HG03066 (cell line): ENCODE measurements at regions not wholly inside any gene's neighbourhood (a gene's known extent, or its start where the extent isn't known, plus 50 kb on each side); places are given as distances from the start of the nearest gene placed in this dataset.

Experiments used
- ATAC-seq: cut with Tn5 transposase; IDR thresholded peaks from one replicate; pipeline ENCODE4 v1.9.1; 2021; ENCODE audit warnings: low read depth; ENCODE audit not compliant: unreplicated experiment

DNA sequence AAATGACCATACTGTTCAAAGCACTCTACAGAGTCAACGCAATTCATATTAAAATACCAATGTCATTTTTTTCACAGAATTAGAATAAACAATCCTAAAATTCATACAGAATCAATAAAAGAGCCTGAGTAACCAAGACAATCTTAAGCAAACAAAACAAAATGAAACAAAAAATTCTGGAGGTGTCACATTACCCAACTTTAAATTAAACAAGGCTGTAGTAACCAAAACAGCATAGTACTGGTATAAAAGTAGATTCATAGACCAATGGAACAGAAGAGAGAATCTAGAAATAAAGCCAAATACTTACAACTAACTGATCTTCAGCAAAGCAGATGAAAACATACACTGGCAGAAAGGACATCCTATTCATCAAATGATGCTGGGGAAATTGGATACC is 346.9 kb upstream of the JAG1 start:
- ATAC-seq = no peak

DNA sequence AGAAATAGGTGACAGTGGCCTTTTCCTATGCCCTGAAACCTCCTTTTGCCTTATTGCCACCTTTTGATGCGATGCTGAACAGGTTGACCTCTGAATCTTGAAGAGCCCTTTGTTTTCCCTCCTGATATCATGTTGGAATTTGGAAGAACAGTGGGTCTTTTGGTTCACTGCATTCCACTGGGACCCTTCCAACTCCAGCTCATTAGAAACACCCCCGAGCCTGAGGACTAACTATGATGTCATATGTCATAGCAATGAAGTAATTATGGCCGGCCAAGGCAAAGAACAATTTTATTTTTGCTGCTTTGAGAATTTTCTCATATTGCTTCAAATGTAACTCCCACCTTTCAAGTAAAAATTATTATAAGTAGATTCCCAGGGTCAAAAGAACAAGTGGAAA is 353.4 kb upstream of the JAG1 start:
- no peak for ATAC-seq

DNA sequence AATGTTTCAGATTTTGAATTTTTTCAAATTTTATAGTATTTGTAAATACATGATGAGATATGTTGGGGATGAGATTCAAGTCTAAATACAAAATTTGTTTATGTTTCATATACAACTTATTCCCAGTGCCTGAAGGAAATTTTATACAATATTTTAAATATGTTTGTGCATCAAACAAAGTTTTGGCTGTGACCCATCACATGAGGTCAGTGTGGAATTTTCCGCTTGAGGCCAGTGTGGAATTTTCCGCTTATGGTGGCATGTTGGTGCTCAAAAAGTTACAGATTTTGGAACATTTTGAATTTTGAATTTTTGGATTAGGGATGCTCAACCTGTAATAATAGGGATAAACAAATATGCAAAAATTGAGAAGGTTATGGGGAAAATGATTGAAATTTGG is 356.6 kb upstream of the JAG1 start:
- ATAC-seq = no peak

DNA sequence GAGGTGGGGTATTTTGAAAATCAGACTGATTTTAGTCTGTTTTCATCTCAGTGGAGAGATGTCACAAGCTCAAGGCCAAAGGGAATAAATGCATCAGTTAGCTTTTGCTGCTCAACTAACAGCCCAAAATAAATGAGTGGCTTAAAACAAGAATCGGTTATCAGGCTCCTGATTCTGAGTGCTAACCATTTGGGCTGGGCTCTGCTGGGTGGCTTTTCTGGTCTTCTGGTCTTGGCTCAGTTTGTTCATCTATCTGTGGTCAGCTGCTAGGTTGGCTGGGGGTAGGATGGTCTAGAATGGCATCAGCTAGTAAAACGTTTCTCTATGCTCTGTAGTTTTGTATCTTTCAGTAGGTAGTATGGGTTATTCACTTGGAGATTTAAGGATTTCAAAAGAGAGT is 357.5 kb upstream of the JAG1 start:
- no peak for ATAC-seq

DNA sequence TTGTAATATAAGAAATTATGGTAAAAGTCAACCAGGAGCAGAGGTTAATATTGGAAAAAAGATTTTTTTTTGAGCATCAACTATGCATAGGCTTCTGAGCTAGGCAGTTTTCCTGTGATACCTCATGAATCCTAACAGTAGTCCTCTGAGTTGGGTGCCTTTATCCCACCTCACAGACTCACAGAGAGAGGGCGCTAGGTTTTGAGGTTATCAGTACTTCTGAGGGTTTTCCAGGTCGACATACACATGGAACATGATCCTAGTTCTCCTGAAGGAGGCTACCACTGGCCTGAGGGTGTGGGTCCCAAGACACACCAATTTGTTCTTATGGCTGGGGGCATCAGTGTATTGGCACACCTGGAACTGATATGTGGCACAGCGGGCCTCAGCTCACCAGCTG is 358.8 kb upstream of the JAG1 start:
- ATAC-seq = no peak

DNA sequence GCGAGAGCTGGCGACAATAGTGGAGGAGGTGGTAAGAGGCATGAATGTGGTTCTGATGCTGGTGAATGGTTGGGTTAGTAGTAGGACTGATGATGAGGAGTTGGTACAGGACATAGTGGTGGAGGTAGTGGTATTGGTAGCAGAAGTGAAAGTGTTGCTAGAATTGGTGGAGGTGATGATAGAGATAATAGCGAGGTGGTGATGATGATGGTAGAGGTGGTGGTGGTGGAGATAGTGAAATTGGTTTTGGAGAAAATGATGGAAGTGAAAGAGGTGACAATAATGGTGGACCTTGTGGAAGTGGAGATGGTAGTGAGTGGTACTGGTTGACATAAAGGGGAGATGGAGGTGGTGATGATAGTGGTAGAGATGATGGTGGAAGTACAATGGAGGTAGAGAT is 360.2 kb upstream of the JAG1 start:
- no peak for ATAC-seq

DNA sequence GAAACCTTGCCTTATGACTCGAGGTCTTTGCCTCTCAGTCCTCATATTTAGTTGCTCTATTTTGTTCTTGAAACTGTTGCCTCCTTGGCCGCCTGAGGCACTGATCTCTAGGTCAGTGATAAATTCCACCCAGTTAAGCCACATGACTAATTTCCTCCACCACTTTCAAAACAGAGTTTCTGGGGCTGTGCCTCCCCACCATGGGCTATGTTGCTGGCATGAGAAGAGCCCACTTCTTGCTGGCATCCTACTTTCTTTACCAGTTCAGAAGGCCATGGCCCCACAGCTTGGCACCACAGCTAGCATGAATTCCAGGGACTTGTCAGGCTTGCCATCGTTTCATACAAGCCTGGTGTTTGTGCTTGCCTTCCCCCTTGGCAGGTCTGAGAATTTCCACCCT is 361.4 kb upstream of the JAG1 start:
- no peak for ATAC-seq

DNA sequence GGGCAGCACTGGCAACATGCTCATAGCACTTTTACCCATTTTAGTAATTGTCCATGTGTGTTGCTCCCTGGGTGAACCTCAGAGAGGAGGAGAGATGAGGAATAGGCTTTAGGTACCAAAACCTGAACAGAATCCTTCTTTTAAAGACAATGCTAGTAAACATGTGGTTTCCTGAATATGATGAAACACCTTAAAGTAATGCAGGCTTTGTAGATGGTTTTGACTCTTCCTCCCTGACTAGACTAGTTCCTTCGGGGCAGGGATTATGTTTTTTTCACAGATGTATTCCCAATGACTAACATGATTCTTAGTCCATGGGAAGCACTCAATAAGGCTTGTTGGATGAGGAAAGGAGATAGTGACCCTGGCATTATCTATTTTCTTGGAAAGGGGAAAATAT is 367.6 kb upstream of the JAG1 start:
- no peak for ATAC-seq

DNA sequence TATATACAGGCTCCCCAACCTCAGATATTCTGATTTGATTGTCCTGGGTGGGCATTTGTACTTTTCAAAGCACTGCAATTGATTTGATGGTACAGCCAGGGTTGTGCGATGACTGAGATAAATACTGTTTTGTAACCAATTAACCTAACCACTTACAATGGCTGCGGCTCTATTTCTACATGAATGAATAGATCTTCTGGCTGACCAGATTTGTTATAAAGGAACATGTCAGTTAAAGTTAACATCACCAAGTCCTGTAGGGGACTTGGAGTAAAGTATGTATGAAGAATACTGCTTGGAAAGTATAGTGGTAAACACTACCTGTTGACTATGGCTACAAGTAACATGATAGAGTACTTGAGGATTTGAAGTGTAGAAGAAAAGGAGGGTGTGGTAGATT is 369.2 kb upstream of the JAG1 start:
- no peak for ATAC-seq

DNA sequence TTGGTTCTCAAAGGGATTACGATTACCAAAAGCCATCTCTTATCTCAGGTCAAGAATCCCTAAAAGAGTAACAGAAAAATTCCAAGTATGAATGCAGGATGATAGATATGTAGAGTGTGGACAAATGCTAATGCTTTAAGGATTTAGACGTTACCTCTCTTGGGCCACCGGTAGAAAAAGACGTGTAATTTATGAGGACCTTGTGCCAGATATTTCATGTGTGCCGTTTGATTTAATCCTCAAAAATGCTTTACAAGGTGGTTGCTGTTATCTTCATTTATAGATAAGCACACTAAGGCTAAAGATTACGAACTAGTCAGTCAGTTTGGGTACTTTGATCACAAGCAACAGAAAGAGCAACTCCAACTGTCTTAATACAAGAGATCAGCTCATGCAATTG is 370.8 kb upstream of the JAG1 start:
- ATAC-seq = no peak

DNA sequence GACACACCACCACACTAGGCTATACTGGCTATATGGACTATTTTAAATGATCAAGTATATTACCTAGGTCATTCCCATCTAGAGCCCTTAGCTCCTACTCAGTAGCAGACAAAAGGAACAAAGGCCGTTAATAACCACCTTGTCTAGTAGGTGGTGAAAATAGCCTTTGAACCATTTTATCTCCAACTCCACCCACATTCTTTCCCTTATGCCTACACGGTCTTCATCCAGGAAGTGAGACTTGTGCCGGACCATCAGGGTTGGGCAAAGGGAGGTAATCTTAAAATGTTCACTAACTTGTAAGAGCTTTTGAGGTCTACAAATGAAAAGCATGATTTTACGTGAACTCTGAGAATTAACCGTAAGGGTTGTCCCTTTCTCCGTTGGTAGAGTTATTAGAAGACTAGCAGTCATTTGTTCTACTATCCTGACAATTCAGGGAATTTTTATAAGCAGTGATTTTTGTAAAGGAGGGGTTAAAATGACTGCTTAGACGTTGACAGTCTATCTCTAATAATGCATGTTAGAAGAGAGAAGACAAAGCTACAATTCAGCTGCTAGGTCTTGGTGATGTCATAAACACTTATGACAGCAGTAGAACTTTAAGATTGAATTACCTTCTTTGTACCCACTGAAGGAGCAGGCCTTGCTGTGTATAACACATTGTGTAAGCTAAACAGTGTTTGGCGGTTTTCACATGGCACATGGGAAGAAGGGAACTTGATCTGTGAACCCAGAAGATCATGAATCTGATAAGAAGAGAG is 371.8 kb upstream of the JAG1 start:
- no peak for ATAC-seq

DNA sequence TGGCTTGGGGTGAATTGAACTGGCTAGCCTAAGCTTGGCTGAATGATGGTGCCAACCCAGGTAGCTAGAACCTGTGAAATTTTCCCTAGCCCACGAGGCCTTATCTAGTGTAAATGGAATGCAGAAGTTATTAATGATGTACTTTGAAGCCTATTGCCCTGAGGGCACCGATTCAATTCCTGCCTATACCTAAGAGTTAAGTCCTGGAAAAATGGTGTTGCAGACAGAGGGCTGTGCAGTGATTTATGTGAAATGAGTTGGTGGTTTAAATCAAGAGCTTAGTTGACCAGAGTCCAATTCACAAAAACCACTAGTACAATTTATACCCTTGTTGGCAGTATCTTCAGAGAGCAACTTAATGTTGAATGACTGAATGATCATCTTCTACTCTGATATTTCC is 373.8 kb upstream of the JAG1 start:
- ATAC-seq = no peak

DNA sequence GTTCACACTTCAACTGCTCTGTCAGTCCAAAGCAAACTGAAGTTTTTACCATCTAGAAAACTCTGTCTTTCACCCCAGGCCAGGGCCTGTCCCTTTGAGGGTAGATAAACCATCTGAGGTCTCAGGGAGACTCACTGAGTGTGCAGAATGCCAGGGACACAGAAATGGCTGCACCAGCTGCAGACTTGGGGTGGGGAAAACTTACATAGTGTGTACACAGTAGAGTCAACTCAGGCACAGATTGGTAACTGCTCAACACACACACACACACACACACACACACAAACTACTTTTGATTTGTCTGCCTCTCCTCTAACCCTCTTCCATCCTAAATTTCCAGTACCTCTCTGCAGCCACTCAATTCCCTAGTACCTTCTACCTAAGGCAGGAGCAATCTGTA is 374.9 kb upstream of the JAG1 start:
- no peak for ATAC-seq

DNA sequence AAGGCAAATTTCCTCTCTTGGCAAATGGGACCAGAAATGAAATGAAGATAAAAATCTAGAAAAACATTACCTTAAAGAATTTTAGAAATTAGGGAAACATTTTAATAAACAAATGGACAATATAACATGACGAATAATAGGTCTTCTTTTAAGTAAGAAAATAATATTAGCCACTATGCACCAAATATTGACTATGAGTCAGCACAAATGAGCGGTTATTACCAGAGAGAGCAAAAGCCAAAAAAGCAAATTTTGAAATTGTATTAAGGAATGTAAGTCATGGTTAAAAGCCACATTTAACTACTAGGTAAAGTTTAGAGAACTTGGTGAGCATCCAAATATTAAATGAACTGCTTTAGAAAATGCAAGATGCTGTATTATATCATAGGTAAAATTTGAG is 376.6 kb upstream of the JAG1 start:
- ATAC-seq = no peak

DNA sequence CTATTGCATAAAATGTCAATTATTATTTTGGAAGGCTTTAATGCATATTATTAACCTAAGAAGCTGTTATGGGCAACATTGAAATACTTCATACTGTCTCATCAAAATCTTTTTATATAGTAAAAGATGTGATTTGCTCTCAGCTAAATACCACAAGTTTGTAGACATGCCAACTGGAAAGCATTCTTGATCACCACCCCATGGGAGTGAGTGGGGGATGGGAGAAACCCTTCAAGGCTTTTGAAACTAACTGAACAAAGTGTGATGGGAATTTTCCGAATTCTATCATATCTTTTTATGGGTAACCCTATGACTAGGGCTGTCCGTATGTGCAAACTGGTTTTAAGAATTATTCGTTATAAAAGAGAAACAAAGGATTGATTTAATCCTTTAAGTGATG is 377.3 kb upstream of the JAG1 start:
- ATAC-seq = no peak

DNA sequence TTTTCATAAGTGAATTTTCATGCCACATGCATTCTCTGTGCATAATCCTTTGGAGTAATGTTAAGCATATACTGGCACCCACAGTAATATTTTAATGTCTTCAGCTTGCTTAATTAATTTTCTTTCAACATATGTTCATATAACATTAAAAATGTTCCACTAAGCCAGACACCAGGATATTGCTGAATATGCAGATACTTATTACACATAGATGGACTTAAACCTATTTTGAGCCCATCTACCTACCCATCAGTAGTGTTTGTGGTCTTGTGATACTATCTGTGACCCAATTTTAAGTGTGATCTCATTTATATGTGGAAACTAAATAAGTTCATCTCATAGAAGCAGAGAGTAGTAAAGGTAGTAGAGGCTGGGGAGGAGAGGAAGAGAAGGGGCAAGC is 379.5 kb upstream of the JAG1 start:
- ATAC-seq = no peak

DNA sequence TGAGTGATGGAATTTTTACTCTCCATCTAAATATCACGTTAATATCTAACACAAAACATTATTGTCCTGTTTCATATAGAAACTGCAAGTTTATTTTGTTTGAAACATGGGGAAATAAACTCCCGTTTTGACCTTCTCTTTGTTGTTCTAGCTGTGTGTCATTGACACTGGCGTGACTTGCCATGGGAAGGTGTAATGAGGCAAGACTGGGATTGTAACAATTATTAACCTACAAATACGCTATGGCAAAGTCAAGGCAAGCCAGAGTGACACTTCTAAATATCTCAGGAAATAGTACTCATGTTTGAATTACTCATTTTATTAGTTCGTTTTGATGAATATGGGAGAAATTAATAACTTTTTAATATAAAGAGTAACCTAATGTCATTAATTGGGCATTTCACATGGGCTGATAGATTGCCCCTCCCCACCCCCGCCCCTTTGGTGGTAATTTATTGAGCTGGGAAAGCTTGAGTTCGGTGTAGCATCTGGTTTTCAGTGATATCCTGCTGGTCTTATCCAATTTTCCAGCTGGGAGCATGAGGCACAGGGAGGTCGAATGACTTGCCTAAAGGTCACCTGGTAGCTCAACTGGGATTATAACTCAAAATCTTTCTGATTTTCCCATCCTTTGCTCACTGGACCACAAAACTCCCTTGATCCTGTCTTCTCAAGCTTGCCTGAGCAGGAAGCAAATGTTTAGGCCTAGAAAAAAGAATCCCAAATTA is 380.6 kb upstream of the JAG1 start:
- ATAC-seq = no peak

DNA sequence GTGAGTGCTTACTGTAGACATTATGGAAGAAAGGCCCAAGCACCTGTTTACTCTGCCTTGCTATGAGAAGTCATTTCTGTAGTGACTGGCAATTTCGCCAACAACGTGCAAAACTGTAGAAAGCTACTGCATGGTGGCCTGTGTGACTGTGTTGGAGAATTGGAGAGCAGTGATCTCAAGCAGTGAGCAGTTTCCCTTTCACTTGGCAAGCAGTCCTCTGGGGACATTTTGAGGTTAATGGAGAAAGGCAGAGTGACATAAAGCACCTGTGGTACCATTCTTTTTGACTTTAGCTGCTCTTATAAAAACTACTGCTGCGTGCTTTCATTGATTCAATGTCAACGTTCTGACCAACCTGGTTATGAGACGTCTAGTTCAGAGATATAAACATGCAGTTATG is 382.6 kb upstream of the JAG1 start:
- no peak for ATAC-seq

DNA sequence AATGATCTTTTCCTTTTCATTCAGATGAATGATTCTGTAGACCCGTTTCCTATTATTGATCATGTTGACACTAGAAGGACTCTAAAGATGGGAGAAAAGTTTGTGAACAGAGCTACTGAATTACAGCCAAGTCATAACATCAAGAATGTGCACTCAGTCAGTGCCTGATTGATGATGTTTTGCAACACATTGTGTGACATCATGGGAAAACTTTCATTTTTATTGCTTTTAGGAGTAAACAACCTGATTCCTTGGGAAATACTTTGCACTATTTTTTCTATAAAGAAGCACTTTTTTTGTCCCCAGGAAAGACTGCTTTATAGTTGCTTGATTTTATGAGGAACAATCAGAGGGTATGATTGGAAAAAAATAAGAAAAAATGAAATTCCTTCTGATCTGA is 383.8 kb upstream of the JAG1 start:
- ATAC-seq = no peak

DNA sequence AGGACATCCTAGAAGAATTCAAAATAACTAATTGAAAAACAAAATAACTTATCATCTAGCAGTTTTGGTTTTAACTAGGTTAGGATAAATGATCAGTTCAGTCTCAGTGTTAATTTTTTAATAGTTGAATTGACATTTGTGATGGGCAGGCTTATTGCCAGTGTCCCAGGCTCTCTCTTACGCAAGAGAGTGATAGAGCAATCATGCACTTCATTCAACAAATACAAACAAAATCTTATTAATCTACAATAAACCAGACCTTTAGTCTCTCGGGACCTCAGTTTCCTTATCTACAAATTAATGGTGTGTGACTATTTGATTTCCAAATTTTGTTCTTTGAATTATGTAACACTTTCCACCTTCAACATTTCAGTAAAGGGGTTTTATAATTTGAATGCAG is 385.9 kb upstream of the JAG1 start:
- no peak for ATAC-seq

DNA sequence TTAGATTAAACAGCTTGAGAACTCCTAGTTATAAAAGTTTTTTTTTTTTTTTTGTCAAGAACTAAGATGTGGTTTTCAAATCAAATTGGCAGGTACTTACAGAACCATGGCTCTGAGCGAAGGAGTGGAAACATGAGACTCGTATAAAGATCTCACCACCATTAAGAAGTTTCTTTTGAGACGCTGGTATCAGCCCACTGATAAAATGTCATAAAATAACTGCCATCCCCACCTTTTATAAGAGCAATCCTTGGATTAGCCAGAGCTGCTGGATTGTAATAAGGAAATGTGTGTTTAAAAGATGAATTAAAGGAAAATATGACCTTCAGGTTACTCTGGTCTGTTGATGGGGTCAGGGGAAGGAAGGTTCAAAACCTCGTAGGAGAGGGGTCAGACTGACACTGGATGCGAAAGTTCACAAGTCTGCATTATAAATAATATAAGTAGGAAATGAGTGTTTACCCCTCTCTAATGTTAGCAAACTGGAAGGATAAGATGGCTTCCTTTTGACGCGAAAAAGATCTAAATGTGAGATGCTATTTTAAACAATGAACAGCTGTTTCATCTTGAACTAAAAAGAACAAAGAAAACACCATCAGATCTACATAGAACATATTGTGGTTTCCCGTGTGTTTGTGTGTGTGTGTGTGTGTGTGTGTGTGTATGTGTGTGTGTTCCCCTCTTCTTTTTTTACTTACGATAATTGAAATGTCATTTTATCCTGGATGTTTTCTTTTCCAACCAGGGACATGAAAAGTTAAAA is 386.8 kb upstream of the JAG1 start:
- ATAC-seq = no peak

DNA sequence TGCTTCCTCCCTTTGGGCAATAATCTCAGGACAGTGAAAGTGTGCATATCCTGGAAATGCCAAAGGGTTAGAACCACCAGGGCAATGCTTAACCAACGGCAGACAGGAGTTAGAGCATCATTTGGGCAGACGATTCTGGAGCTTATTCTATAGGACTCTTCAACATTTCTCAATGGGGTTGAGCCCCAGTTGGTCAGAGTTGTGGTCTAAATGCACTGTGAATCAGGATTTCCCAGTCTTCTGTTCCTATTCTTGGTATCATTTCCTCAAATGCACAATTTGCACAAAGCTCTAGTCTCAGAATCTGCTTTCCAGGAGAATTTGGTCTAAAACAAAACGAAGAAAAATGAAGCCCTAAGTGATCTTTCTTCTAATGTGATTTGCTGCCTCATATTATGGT is 389.6 kb upstream of the JAG1 start:
- no peak for ATAC-seq
